RWPE1 (cell line): ENCODE measurements at regions not wholly inside any gene's neighbourhood (a gene's known extent, or its start where the extent isn't known, plus 50 kb on each side); places are given as distances from the start of the nearest gene placed in this dataset.

Source experiments
- CTCF ChIA-PET: fragments of 350-600 bp; sonication (Branson Sonifier 250); formaldehyde crosslinking; extraction: SDS; loops from one replicate; lab custom pipeline; 2021; lab: Yijun Ruan, JAX
- POLR2A ChIA-PET: fragments of 400-600 bp; formaldehyde crosslinking; extraction: SDS; loops from one replicate; lab custom pipeline; 2020; ENCODE audit warnings: antibody characterized with exemption; ENCODE audit not compliant: low non-redundant PET; lab: Yijun Ruan, JAX
- DNase-seq: peaks from one replicate; pipeline ENCODE4 v3.0.0; 2012; ENCODE audit warnings: low spot score
- H3K27ac ChIP-seq: fragments of 450-650 bp; 2 replicates; pipeline ENCODE4 v1.5.1; 2017
- CTCF ChIP-seq: fragments of 450-650 bp; conservative IDR thresholded peaks from 2 replicates; pipeline ENCODE4 v1.5.1; 2017; ENCODE audit warnings: low read depth, mild to moderate bottlenecking

GRCh38 chr17:63258785-63259184 is 187.3 kb downstream of the CYB561 start:
- H3K27ac ChIP-seq: no peak overlapping the region
- CTCF ChIA-PET: no interaction called here
- no peak for DNase-seq
- POLR2A ChIA-PET: no interaction called here
- no peak for TF ChIP-seq CTCF

- CTCF ChIA-PET: interaction anchor here (1.2 kb wide), 1 partner anchor 104 kb away, joined by 3 read pairs; no protein-coding TSS in a partner anchor
- no peak overlapping the region for H3K27ac ChIP-seq
- DNase-seq: no peak
- POLR2A ChIA-PET: no interaction called here
- TF ChIP-seq CTCF: no peak
These were observed 183.2 kb downstream of the CYB561 start for GRCh38 chr17:63262751-63263476.

GRCh38 chr17:63265526-63265925 is 180.6 kb downstream of the CYB561 start:
- POLR2A ChIA-PET: no interaction called here
- CTCF ChIA-PET: no interaction called here
- DNase-seq: no peak

GRCh38 chr17:63267846-63268245 is 178.3 kb downstream of the CYB561 start:
- no peak overlapping the region for H3K27ac ChIP-seq
- ChIA-PET CTCF (interaction anchor here (0.7 kb wide), 1 partner anchor 165 kb away, joined by 3 read pairs; no protein-coding TSS in a partner anchor), POLR2A (no interaction called here)
- no peak for DNase-seq
- TF ChIP-seq CTCF: no peak

More at GRCh38 chr17:63265526-63265925, 180.6 kb downstream of the CYB561 start:
- H3K27ac ChIP-seq: no peak overlapping the region
- no peak for TF ChIP-seq CTCF

DNA sequence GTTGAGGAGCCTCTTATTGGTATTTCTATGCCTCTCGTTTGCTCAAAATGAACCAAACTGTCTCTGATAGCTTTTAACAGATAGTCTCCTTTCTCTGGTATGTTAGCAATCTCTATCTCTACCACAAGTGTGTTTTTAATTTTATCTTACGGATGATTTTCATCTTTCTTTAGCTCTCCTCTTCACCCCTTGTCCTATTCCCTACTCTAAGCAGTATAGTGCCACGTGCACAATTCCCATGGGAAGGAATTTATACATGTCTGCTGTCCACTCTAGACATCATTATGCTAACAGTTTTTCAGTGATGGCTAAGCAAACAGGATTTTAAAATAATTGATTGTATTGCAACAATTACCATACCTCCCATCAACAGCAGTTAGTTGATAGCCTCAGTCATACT is 177.3 kb downstream of the CYB561 start:
- no peak for DNase-seq
- TF ChIP-seq CTCF: no peak
- CTCF ChIA-PET: no interaction called here
- no peak overlapping the region for H3K27ac ChIP-seq
- POLR2A ChIA-PET: no interaction called here

GRCh38 chr17:63270610-63271009 is 175.5 kb downstream of the CYB561 start:
- ChIA-PET POLR2A (no interaction called here), CTCF (interaction anchor here (0.6 kb wide), 1 partner anchor 68 kb away, joined by 3 read pairs; no protein-coding TSS in a partner anchor)
- DNase-seq: no peak
- TF ChIP-seq CTCF: no peak
- H3K27ac ChIP-seq: no peak overlapping the region
